GM19351 (cell line): ENCODE measurements at regions not wholly inside any gene's neighbourhood (a gene's known extent, or its start where the extent isn't known, plus 50 kb on each side); places are given as distances from the start of the nearest gene placed in this dataset.

ENCODE experiments used
- ATAC-seq: cut with Tn5 transposase; IDR thresholded peaks from one replicate; pipeline ENCODE4 v1.9.1; 2021; ENCODE audit warnings: mild to moderate bottlenecking, moderate library complexity; ENCODE audit not compliant: unreplicated experiment

DNA sequence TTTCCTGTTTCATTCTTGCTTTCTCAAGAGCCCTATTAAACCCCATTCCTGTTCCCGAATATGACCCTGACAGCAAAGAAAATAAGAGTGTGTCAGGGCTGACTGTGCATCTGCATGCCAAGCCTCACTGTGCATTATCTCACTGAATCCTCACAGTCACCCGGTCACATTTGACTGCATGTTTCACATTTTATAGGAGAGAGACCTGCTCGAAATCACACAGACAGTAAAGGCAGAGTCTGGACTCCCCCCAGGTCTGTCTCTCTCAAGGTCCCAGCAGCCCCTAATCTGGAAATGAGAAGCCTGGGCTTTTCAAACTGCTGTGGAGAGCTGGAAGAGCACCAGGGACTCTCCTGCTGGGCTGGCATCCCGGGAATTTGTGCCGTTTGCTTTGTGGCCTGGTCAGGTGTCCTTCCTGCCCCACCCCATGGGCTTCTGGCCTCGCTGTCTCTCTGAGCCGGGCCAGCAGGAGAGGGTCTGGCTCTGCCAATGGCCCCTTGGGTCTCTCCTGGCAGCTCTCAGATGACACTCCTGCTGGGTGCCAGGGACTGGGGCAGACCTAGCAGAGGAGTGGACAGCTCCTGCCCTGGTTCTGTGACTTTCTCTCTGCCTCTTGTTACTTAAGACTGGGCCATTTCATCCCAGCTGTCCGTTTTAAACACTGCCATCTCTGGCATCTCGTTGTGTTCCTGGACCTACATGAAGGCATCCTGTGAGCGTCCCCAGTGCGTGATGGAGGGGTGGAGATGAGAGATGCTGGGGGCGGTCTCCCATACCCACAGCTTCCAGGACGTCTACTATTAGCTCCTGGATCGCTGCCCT lies 173.6 kb downstream of the ARHGAP12 start:
- no peak for ATAC-seq

- no peak for ATAC-seq
Measured at GRCh38 chr10:31753681-31754080, 174.9 kb downstream of the ARHGAP12 start.

- no peak for ATAC-seq
Measured at GRCh38 chr10:31752170-31752569, 176.5 kb downstream of the ARHGAP12 start.

DNA sequence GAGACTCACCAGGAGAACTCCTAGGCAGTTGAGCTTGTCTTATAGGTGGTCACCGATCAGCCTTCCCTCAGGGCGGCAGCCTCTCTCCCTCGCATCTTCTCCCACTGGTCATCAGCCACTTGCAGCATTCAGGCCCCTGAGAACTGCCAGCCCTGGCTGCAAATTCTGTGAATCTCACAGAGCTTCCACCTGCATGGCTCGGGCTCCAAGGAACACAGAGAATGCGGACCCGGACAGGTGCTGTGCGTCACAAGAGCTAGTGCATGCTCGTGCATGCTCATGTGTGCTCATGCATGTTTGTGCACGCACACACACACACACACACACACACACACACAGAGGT lies 176.9 kb downstream of the ARHGAP12 start:
- ATAC-seq, result no peak

DNA sequence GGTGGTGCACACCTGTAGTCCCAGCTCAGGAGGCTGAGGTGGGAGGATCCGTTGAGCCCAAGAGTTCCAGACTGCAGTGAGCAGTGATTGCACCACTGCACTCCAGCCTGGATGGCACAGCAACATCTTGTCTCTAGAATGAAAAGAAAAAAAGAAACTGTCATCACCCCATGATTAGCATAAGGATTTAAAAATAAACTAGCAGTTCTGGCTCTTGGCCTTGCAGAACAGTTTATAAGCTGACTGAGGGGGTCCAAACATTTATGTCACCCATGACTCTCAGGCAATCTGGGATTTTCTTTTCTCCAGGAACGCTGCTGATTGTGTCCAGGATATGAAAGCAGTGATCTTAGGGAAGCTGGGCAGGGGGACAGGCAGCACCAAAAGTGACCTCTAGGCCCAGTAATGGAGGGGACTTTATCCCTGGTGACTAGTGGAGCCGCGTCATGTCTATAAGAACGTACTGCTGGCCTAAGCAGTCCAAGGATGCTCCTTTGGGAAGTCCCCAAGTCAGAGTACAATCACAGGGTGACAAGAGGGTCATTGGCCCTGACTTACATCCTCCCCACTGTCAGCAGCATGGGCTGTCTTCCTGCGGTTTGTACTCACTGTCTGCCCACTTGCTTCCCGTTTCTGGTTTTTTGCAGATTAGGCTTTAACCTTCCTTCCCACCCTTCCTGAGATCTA lies 177.4 kb downstream of the ARHGAP12 start:
- no peak for ATAC-seq

GRCh38 chr10:31749981-31750840 lies 178.4 kb downstream of the ARHGAP12 start:
- no peak for ATAC-seq

DNA sequence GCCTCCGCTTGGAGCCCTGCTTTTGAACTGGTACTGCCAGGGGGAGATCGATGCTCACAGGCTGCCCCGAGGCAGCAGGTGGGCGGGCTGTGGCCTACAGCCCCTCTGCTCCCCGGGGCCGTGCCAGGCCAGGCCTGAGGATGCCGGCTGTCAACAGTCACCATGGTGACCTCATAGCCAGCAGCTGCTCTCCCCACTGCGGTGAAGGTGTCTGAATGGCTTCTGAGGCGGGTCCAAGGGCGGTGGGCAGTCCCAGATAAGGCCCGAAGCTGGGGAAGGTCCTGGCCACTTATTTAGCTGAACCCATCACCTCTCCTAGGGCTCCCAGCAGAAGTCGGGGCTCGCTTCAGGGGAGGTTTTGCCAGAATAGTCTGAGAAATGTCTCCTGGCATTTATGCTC lies 179.3 kb downstream of the ARHGAP12 start:
- no peak for ATAC-seq

- ATAC-seq, result no peak
Measured at GRCh38 chr10:31745612-31746376, 182.8 kb downstream of the ARHGAP12 start.

GRCh38 chr10:31744025-31744424 lies 184.6 kb downstream of the ARHGAP12 start:
- ATAC-seq, result no peak

- ATAC-seq, result no peak
Measured at GRCh38 chr10:31742255-31742654, 186.4 kb downstream of the ARHGAP12 start.

DNA sequence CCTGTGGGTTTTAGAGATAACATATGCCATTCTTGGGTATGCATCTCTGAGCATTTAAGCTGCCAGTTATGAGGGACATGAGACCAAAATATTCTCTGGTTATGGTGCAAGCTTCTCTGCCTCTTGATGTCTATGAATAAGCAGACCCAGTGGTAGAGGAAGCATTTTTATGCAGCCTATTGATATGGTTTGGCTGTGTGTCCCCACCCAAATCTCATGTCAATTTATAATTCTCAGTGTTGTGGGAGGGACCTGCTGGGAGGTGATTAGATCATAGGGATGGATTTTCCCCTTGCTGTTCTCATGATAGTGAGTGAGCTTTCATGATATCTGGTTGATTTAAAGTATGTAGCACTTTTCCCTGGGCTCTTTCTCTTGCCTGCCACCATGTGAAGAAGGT lies 187.2 kb downstream of the ARHGAP12 start:
- no peak for ATAC-seq

DNA sequence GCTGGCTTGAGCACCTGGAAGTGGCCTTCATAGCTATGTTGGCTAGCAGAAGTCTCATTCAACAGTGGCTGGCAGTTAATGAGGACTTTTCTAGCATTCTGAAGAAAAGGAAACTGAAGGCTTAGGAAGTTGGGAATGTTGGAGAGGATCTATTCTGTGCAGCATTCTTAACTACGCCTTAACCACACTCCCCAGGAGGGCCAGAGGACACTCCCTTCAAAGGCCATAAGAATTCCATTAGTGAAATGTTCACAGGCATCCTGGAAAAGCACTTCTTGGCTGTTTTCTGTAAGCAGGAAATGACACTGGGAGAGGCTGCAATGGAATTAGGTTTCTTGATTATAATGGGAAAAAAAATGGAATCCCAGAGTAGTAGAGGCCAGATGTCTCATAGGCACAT lies 188.9 kb downstream of the ARHGAP12 start:
- no peak for ATAC-seq

DNA sequence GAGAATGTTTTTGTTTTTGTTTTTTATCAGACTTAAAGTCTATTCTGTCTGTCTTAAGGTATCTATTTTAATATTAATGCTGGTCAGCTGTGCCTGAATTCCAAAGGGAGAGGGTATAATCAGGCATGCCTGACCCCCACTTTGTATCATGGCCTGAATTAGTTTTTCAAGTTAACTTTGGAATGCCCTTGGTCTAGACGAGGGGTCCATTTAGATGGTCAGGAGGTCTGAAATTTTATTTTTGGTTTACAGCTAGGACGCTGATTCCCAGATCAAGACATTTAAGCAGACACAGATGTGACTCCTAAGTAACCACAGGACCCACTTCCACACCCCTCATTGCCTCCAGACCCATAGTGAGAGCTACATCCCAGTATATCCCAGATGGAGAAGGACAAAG lies 189.5 kb downstream of the ARHGAP12 start:
- no peak for ATAC-seq

DNA sequence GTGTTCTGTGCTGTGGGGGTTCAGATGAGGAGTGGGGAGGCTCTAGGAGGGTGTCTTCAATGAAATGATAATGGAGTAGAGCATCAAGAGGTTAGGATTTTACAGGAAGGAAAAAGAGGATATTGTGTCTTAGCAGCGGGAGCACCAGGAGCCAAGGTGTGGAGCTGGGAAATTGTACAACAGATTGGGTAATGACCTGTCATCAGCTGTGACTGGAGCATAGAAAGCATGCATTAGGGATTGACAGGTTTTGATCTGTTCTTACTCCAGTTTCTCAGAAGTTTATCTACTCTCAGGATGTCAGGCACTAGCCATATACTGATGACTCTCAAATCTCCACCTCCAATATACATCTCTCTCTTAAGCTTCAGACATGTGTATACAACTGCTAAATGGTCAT lies 196.9 kb downstream of the ARHGAP12 start:
- no peak for ATAC-seq

GRCh38 chr10:31730776-31731175 lies 197.9 kb downstream of the ARHGAP12 start:
- no peak for ATAC-seq

- ATAC-seq, result no peak
Measured at GRCh38 chr10:31728698-31729224, 199.9 kb downstream of the ARHGAP12 start.

DNA sequence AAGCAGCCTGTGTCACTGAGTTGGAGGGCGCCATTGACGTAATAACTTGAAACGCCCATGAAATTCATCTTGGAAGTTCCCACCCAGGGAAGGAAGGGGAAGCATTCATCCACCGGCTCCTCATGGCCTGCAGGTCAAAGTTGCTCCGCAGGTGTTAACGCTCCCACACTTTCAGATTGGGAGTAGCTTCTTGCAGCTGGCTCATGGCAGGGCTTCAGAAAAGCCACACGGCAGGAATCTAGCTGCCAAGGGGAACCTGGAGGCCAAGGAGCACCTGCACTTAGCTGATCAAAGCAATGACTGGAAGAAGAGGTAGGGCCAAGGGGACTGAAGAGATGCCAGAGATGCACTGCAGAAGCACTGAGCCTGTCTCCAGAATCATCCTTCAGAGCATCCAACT lies 203.2 kb downstream of the ARHGAP12 start:
- ATAC-seq, result no peak

- no peak for ATAC-seq
Measured at GRCh38 chr10:31724296-31724695, 204.3 kb downstream of the ARHGAP12 start.

- peak; percentile 33 for ATAC-seq
Measured at GRCh38 chr10:31723106-31723750, 205.4 kb downstream of the ARHGAP12 start.

- ATAC-seq, result no peak
Measured at GRCh38 chr10:31721096-31721495, 207.5 kb downstream of the ARHGAP12 start.
